HG02884 (cell line): ENCODE measurements at regions not wholly inside any gene's neighbourhood (a gene's known extent, or its start where the extent isn't known, plus 50 kb on each side); places are given as distances from the start of the nearest gene placed in this dataset.
"Not testable (repeated sequence)": the region's sequence is repeated elsewhere in the genome, so short reads cannot be mapped to it uniquely, and the experiment has no call there.

Experiments
- ATAC-seq: cut with Tn5 transposase; IDR thresholded peaks from one replicate; pipeline ENCODE4 v1.9.1; 2021; ENCODE audit warnings: mild to moderate bottlenecking, moderate library complexity; ENCODE audit not compliant: unreplicated experiment

DNA sequence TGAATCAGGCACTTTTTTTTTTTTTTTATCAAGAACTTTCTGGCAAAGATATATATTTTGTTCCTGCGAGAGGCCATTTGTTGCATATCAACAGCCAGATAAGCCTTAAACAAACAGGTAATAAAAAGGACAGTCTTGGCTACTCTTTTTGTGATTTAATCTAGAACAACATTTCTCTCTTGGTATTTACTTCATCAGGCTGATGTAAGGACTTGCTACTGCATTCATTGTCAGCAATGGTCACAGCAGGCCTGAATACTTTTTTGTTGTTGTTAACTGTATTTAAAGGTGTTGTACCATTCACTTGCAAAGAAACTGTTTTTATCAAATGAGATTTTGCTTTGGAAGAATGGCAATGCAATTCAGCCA, 683.8 kb downstream of the IRS1 start:
- no peak for ATAC-seq

DNA sequence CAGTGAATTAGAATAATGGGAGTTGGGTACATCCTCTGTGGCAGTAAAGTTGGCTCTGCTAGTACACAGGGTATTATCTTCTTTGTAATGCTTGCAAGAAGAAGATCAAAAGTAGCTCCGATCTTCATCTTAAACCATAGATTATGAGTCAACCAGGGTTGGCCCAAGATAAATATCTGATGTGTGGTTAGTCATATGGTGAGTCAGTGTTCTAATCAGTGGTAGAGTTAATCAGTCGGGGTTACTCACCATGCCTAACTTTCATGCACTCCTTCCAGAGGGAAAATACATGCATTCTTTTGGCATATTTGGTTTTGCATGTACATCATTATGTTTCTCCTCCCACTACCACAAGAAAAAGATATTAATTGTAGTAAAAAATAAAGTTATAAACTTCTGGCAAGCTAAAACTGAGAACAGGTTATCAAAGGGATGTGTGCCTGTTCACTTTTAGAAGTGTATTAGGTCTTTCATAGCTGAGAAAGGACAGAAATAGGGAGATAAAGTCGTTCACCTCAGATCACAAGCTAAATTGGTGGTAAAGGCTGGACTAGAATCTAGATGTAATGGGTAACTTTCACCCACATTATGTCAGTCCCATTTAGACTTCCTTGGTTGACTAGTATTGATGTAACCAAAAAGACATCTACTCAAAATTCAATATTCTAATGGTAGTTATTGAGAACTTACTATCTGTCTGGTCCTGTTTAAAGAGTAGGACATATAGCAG, 684.4 kb downstream of the IRS1 start:
- ATAC-seq, result no peak

DNA sequence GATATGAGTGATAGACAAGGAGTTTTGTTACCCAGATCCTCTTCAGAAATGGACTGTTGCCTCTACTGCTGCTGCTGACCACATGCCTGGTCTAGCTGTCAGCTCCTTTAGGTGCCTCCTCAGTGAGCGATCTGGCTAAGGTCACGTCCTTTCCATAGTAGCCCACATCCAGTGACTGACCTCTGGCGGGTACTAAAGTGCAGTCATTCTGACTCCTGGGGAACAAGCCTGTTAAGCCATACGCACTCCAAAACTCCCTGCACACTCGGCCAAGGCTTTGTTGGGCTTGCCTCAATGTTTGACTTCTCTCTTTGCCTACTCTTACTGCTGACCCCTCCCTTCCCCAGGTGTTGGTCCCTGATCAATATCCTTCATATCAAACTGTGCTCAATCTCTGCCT, 685.2 kb downstream of the IRS1 start:
- ATAC-seq, result no peak

DNA sequence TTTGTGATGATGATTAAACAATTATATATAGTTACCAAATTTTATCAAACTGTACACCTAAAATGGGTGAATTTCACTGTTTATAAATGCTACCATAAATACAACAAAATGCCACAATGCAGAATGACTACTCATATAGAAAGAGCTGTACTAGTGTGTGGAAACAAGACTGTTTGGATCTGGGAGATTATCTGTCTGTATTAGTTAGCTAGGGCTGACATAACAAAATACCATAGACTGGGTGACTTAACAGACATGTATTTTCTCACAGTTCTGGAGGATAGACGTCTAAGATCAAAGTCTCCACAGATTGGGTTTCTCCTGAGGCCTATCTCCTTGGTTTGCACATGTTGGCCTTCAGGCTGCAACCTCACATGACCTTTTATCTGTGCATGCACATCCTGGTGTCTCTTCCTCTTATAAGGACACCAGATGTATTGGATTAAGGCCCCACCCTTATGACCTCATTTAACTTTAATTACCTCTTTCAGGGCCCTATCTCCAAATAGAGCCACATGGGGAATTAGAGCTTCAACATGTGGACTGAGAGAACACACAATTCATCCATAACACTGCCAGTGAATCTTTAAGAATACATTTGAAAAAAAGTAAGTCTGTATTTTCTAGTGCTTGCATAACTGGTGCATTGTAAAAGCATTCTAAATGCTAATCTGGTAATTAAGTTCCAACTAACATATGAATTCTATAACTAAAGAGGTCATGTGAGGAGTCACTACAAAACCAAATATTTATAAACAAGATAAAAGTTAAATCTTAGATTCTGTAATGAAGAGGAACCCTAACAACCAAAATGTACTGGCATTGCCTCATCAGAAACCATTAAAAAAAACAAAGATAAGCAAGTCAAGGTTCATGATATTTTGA, 699.6 kb downstream of the NYAP2 start:
- no peak for ATAC-seq

DNA sequence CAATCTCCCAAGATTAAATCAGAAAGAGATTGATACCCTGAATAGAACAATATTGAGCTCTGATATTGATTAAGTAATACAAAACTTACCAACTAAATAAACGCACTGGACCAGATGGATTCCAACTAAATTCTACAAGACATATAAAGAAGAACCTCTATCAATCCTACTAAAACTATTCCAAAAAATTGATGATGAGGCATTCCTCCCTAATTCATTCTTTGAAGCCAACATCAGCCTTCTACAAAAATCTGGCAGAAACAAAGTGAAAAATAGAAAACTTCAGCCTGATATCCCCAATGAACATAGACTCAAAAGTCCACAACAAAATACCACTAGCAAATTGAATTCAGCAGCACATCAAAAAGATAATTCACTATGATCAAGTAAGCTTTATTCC, 695.5 kb downstream of the NYAP2 start:
- no peak for ATAC-seq

DNA sequence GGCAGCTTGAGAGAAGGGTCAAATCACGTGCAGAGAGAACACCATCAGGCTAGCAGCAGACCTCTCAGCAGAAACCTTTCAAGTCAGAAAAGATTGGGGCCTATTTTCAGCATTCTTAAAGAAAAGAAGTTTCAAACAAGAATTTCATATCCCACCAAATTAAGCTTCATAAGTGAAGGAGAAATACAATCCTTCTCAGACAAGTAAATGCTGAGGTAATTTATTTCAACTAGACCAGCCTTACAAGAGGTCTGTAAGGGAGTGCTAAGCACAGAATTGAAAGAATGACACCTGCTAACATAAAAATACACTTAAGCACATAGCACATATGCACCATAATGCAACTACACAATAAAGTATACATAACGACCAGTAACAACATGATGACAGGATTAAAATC, 693.9 kb downstream of the NYAP2 start:
- ATAC-seq, result no peak

DNA sequence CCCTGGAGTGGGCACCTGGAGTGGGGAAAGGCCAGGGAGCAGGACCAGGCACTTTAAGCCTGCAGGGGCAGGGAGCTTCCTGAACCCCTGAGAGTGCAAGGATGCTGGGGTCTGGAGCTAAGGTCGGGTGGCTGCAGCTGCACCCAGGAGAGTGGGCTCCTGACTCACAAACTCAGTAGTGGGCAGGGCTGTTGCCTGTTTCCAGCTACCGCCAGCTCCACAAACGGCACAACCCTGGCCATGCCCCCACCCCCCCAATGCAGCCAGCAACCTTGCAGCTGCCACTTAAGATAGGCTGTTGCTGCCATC, 688.8 kb downstream of the NYAP2 start:
- ATAC-seq, result no peak

DNA sequence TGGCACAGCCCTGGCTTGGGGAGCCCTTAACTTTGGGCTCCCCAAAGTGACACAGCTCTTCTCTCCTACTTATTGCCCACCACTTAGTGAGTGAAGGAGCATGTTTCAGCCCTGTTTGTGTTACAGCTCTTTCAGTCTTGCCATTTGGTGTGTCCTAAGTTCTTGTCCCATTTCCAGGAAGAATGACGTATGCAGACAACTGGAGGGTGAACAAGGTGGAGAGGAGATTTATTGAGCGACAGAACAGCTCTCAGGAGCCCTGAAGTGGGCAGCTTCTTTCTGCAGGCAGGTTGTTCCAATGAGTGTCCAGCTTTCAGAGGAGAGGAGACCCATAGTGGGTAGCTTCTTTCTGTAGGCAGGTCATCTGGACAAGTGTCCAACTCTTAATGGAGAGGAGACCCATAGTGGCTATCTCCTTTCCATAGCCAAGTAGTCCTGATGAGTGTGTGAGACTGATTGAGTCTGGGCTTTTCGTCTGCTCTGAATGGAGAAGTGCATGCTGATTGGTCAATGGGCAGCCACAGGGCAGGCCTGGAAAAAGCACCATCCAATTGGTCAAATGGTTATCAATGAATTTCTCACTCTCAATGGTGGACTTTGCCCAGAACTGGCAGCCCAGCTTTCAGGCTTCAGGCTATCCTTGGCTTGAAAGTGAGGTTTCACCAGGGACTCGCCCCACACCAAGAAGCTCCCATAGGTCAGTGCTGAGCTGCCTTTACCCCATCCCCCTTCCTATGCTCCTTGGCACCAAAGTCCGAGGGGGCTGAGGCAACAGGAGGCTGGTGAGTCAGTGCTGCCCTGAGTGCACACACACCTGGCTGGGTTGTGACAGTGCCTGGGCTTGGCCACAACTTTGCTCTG, 688.2 kb downstream of the NYAP2 start:
- no peak for ATAC-seq

DNA sequence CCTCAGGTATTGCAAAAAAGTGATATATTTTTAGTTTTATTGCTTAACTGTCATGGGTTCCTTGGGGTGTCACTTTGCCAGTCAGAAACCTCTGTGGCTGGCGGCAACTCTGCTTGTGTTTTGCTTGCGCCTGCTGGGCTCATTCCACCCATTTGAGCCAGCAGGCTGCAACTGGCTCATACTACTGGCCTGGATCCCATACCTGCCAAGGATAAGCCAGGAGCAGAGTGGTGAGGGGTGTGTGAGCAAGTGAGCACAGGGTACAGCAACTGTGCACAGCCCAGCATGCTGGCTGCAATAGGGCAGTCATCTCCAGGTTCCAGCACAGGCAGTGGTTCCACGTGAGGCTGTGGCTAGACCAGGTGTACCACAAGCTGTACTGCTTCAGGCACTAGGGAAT, 687.5 kb downstream of the NYAP2 start:
- ATAC-seq, result no peak

DNA sequence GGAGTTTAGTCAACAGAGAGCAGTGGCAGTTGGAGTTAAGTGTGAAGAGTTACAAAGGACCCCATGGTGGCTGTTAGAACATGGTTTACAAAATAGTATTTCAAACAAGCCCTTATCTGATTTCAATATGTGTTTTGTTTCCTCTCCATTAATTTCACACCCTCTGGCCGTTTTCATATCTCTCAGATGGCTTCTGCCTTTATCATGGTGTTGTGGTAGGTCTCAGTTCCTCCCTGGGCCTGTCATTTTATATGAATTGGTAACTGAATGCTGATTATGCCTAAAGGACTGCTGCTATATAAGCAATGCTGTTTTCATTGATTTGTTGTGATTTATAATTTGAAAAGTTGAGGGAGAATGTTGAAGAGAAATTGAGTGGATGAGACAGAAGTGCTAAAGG, 686.7 kb downstream of the NYAP2 start:
- no peak for ATAC-seq

DNA sequence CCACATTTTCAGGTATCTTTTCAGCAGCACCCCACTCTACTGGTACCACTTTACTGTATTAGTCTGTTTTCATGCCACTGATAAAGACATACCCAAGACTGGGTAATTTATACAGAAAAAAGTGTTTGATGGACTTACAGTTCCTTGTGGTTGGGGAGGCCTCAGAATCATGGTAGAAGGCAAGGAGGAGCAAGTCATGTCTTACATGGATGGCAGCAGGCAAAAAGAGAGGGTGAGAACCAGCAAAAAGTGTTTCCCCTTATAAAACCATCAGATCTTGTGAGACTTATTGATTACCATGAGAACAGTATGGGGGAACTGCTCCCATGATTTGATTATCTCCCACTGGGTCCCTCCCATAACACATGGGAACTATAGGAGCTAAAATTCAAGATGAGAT, 685.9 kb downstream of the NYAP2 start:
- ATAC-seq, result not testable (repeated sequence)

DNA sequence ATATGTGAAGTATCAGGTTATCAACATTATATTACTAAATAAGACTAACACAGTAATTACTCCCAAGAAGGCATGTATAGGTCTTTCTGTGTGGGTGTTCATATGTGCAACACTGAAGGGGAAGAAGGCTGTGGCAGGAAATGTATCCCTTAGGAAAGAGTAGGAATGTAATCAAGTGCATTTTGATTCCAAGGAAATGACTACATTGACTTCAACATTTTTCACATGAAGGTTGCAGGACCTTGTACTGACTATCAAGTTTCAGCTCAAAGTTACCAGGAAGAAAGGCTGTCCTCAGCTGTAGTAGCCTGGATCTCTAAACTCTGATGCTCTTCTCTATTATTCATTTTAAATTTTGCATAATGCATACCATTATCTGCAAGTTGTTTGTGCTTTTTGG, 680.8 kb downstream of the NYAP2 start:
- no peak for ATAC-seq

DNA sequence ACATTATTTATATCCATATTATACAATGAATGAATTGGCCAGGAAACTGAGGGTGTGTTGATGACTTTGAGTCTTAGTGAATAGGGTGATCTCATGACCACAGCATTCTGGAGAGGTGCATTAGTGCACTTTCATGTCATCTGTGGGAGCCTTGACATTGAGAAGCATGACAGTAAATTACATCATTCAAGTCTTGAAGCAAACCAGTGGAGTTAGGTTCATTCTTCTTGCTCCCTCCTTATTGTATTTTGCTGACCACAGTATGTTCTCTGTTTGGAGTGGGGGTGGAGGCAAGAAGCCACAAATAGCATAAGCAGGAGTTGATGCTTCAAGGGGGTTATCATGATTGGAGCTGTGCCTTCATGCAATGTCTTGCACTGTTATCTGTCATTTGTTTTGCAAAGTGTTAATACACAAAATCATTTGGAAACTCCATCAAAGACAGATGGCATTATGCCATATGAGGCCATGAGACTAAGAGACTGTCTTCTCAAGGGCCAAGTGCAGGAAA, 680.2 kb downstream of the NYAP2 start:
- ATAC-seq, result no peak

DNA sequence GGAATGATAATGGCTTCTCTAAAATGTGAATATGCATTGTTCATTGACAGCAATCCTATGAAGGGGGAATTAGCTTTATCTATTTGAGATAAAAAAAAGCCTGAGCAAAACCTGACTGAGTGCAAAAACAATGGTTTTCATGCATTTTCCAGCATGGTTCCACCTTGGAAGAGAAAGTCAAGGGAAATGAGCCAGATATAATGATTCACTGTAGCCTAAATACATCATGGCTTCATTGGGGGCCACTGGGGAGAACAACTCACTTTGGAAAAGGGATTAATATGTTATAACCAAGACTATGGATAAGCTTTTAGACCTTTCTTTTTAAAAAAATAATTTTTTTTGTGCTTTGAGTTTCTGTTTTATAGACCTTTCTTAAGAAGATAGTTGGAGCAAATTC, 679.7 kb downstream of the NYAP2 start:
- no peak for ATAC-seq

DNA sequence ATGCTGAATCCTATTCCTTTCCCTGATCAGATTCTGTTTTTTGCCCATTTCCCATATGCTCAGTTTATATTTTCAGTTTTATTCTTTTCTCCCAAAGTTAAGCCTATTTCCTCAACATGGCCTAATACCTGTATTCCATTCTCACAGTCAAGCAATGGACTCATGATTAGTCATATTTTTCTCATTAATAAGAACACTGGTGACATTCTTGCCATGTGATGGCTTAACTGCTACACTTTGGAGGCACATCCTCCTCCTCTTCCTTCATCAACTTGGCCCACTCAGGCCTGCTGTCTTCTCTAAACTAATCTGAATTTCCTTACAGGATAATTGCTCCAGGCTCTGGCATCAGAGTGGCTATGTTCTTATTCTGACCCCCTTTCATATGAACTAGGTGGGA, 679.2 kb downstream of the NYAP2 start:
- ATAC-seq, result no peak

DNA sequence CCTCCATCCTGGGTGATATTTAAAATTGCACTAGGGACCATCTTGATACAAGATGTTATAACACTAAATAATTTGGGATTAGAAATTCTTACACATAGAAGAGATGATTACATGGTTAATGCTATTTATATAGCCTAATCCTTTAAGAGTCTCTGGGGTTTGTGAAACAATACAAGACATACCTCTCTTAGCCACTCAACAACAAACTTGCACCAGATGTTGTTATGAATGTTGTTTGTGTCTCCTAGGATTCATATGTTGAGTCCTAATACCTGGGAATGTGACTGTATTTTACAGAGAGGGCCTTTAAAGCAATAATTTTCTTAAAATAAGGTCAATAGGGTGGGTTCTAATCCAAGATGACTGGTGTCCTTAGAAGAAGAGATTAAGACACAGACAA, 678.3 kb downstream of the NYAP2 start:
- no peak for ATAC-seq

DNA sequence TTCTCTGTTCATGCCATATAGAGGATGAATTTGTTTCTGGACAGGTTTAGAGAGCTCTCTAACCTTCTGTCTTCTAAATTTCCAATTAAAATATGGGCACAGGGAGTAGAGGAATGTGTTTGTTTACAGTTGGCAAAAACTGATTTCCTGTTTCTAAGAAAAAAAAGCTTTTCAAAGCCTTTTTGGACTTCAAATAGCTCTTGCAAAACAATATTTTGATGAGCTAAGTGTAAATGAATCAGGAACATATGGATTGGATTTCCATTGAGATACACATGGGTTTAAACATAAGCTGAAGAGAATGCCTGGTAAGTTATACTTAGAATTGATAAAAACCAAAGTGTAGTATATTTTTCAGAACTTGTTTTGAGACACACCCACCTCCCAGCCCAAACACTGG, 677.5 kb downstream of the NYAP2 start:
- ATAC-seq, result no peak

DNA sequence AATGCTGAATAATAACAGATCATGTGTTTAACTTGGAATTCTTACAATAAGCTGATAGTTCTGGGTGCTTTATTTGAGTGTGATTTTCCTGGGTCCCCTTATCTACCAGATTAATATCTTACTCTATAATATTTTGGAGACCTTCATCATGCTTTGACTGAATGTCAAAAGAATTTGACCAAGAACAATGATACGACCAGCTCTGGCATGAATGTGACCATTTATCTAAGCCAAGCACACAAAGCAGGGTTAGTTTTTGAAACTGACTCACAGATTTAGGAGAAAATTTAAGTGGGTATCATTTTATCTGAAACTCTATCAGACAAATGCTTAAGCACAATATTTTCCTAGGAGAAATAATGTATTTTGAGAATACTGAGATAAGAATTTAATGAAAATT, 677.0 kb downstream of the NYAP2 start:
- no peak for ATAC-seq

DNA sequence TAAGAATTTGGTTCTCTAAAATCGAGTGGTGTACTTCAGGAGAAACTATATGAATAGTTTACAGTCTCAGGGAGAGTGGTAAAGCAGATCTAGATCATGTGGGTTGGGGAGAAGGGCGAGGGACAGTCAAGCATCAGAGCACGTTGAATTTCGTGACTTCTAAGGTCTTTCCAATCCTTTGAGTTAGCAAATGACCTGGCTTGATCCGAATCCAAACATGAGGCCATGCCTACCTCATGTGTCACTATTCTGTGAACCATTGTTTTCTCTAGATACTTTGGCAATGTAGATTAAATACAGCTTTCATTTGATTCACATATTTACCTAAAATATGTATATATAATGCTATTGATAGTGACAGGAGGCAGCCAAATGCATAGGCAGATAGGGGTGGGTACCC, 674.9 kb downstream of the NYAP2 start:
- ATAC-seq, result no peak

DNA sequence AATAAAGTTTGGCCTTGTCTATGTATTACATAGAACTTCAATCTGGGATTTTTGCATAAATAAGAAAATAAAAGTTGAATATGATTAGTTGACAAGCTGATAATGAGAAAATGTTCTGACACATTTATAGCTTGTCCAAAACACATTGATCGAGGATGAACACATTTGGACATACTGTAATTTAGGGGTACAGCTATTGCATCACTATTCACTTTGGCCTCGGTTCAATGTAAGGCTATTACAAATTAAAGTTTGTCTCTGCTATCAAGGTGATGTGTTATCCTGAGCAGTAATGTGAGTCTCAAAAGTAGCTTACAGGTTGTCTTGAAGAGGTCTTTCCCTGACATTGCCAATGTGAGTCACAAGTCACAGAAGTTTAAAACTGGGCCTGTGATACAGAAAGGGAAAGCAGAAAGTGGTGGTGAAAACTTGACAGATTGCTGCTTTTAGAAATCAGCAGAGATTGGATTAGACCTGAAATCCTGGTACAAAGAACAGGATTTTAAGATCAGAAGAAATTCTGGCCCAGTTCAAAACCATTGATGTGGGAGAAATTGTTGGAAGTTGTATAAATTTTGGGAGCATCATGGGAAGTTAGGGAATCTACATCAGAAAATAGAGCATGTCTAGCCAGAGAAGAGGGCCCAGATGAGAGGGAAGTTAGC, 674.1 kb downstream of the NYAP2 start:
- ATAC-seq, result no peak

DNA sequence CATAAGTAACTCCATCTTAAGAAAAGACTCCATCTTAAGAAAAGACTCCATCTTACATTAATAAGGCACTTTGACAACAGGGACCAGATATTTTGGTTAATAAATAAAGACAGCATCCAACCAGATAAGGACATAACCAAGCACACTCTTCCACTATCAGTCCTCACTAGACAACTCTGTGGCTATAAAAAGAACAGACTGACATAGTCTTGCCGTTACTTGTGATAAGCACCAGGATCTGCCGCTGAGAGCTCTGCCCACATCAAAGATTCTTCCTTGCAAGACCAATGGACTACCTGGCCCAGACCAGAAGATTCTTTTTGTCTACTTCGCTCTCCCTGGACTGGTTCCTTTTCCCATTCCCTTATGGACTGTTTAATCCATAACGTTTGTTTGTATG, 667.4 kb downstream of the NYAP2 start:
- no peak for ATAC-seq
